ENCODE measurements at regions not wholly inside any gene's neighbourhood (a gene's known extent, or its start where the extent isn't known, plus 50 kb on each side); places are given as distances from the start of the nearest gene placed in this dataset.

- Mint-ChIP-seq H3K4me3 (no peak overlapping the region), H3K36me3 (no peaks in the 10 kb centered on the region), H3K27ac (no peak overlapping the region), H3K27me3 (peaks cover 4% of the 10 kb centered on the region), H3K4me1 (ENCODE audit: low read depth) (no peaks in the 10 kb centered on the region), H3K9me3 (peaks cover 11% of the 10 kb centered on the region)
- ChIA-PET POLR2A (no interaction called here), CTCF (no interaction called here)
- intact Hi-C loops (cut with micrococcal nuclease) = no loop called here
- DNase-seq = no peak
Measured at GRCh38 chr6:11878029-11878428, 99.4 kb upstream of the ADTRP start.

- intact Hi-C loops (cut with micrococcal nuclease) = no loop called here
- ChIA-PET POLR2A (no interaction called here), CTCF (no interaction called here)
- H3K4me1 Mint-ChIP-seq (ENCODE audit: low read depth) = no peaks in the 10 kb centered on the region
- peaks cover 7% of the 10 kb centered on the region for H3K9me3 Mint-ChIP-seq
- H3K36me3 Mint-ChIP-seq = no peaks in the 10 kb centered on the region
- H3K27me3 Mint-ChIP-seq = peaks cover 4% of the 10 kb centered on the region
- no peak overlapping the region for H3K27ac Mint-ChIP-seq
- DNase-seq = no peak
- H3K4me3 Mint-ChIP-seq = no peak overlapping the region
Measured at GRCh38 chr6:11876934-11877433, 98.4 kb upstream of the ADTRP start.

- peaks cover 3% of the 10 kb centered on the region for H3K27me3 Mint-ChIP-seq
- CTCF ChIA-PET = no interaction called here
- intact Hi-C loops (cut with micrococcal nuclease) = no loop called here
- H3K9me3 Mint-ChIP-seq = peaks cover 5% of the 10 kb centered on the region
- DNase-seq = no peak
- H3K27ac Mint-ChIP-seq = no peak overlapping the region
- H3K4me3 Mint-ChIP-seq = no peak overlapping the region
- POLR2A ChIA-PET = no interaction called here
- no peaks in the 10 kb centered on the region for H3K36me3 Mint-ChIP-seq
- no peaks in the 10 kb centered on the region for H3K4me1 Mint-ChIP-seq (ENCODE audit: low read depth)
Measured at GRCh38 chr6:11875325-11876109, 96.9 kb upstream of the ADTRP start.

GRCh38 chr6:11869672-11870340, 91.2 kb upstream of the ADTRP start:
- H3K36me3 Mint-ChIP-seq = no peaks in the 10 kb centered on the region
- no peaks in the 10 kb centered on the region for H3K9me3 Mint-ChIP-seq
- no peak overlapping the region for H3K4me3 Mint-ChIP-seq
- no peak for DNase-seq
- ChIA-PET CTCF (no interaction called here), POLR2A (no interaction called here)
- no peaks in the 10 kb centered on the region for H3K4me1 Mint-ChIP-seq (ENCODE audit: low read depth)
- H3K27me3 Mint-ChIP-seq = no peaks in the 10 kb centered on the region
- H3K27ac Mint-ChIP-seq = no peak overlapping the region
- intact Hi-C loops (cut with micrococcal nuclease) = no loop called here

- ChIA-PET POLR2A (no interaction called here), CTCF (no interaction called here)
- intact Hi-C loops (cut with micrococcal nuclease) = no loop called here
- H3K4me1 Mint-ChIP-seq (ENCODE audit: low read depth) = no peaks in the 10 kb centered on the region
- H3K4me3 Mint-ChIP-seq = no peak overlapping the region
- H3K27ac Mint-ChIP-seq = no peak overlapping the region
- H3K27me3 Mint-ChIP-seq = no peaks in the 10 kb centered on the region
- no peaks in the 10 kb centered on the region for H3K9me3 Mint-ChIP-seq
- DNase-seq = no peak
- H3K36me3 Mint-ChIP-seq = no peaks in the 10 kb centered on the region
Measured at GRCh38 chr6:11868392-11868791, 89.8 kb upstream of the ADTRP start.

GRCh38 chr6:11865680-11866300, 87.2 kb upstream of the ADTRP start:
- Mint-ChIP-seq H3K27me3 (no peaks in the 10 kb centered on the region), H3K4me1 (ENCODE audit: low read depth) (no peaks in the 10 kb centered on the region), H3K4me3 (no peak overlapping the region), H3K27ac (no peak overlapping the region), H3K36me3 (no peaks in the 10 kb centered on the region), H3K9me3 (no peaks in the 10 kb centered on the region)
- CTCF ChIA-PET = no interaction called here
- intact Hi-C loops (cut with micrococcal nuclease) = no loop called here
- POLR2A ChIA-PET = interaction anchor here (0.6 kb wide), 1 partner anchor 166 kb away, joined by 4 read pairs; no protein-coding TSS in a partner anchor
- DNase-seq = no peak

GRCh38 chr6:11858439-11858838, 79.8 kb upstream of the ADTRP start:
- intact Hi-C loops (cut with micrococcal nuclease) = no loop called here
- Mint-ChIP-seq H3K27me3 (no peaks in the 10 kb centered on the region), H3K4me3 (no peak overlapping the region), H3K27ac (no peak overlapping the region), H3K4me1 (ENCODE audit: low read depth) (no peaks in the 10 kb centered on the region), H3K9me3 (no peaks in the 10 kb centered on the region), H3K36me3 (no peaks in the 10 kb centered on the region)
- ChIA-PET POLR2A (no interaction called here), CTCF (no interaction called here)
- no peak for DNase-seq

GRCh38 chr6:11855743-11856142, 77.1 kb upstream of the ADTRP start:
- no peak overlapping the region for H3K27ac Mint-ChIP-seq
- intact Hi-C loops (cut with micrococcal nuclease) = no loop called here
- H3K36me3 Mint-ChIP-seq = no peaks in the 10 kb centered on the region
- CTCF ChIA-PET = no interaction called here
- H3K4me3 Mint-ChIP-seq = no peak overlapping the region
- H3K9me3 Mint-ChIP-seq = no peaks in the 10 kb centered on the region
- H3K27me3 Mint-ChIP-seq = no peaks in the 10 kb centered on the region
- peaks cover 6% of the 10 kb centered on the region for H3K4me1 Mint-ChIP-seq (ENCODE audit: low read depth)
- no peak for DNase-seq
- POLR2A ChIA-PET = no interaction called here

GRCh38 chr6:11854408-11855165, 76.0 kb upstream of the ADTRP start:
- Mint-ChIP-seq H3K27ac (no peak overlapping the region), H3K27me3 (no peaks in the 10 kb centered on the region), H3K4me1 (ENCODE audit: low read depth) (peaks cover 6% of the 10 kb centered on the region), H3K9me3 (no peaks in the 10 kb centered on the region), H3K4me3 (no peak overlapping the region), H3K36me3 (no peaks in the 10 kb centered on the region)
- POLR2A ChIA-PET = no interaction called here
- peak; percentile 15 for DNase-seq
- intact Hi-C loops (cut with micrococcal nuclease) = no loop called here
- CTCF ChIA-PET = no interaction called here

GRCh38 chr6:11853678-11854407, 75.2 kb upstream of the ADTRP start:
- ChIA-PET POLR2A (no interaction called here), CTCF (interaction anchor here (0.7 kb wide), 1 partner anchor 115 kb away, joined by 6 read pairs; no protein-coding TSS in a partner anchor)
- H3K4me1 Mint-ChIP-seq (ENCODE audit: low read depth) = peaks cover 6% of the 10 kb centered on the region
- no peaks in the 10 kb centered on the region for H3K9me3 Mint-ChIP-seq
- H3K27ac Mint-ChIP-seq = no peak overlapping the region
- no peak for DNase-seq
- no peak overlapping the region for H3K4me3 Mint-ChIP-seq
- intact Hi-C loops (cut with micrococcal nuclease) = no loop called here
- H3K36me3 Mint-ChIP-seq = no peaks in the 10 kb centered on the region
- H3K27me3 Mint-ChIP-seq = no peaks in the 10 kb centered on the region

GRCh38 chr6:11852061-11852651, 73.6 kb upstream of the ADTRP start:
- POLR2A ChIA-PET = no interaction called here
- no peaks in the 10 kb centered on the region for H3K27me3 Mint-ChIP-seq
- H3K4me3 Mint-ChIP-seq = no peak overlapping the region
- DNase-seq = no peak
- peaks cover 6% of the 10 kb centered on the region for H3K4me1 Mint-ChIP-seq (ENCODE audit: low read depth)
- H3K27ac Mint-ChIP-seq = no peak overlapping the region
- no peaks in the 10 kb centered on the region for H3K36me3 Mint-ChIP-seq
- no peaks in the 10 kb centered on the region for H3K9me3 Mint-ChIP-seq
- intact Hi-C loops (cut with micrococcal nuclease) = no loop called here
- CTCF ChIA-PET = interaction anchor here (0.6 to 1.0 kb wide), 2 partner anchors 106 to 138 kb away, joined by 3 to 4 read pairs; no protein-coding TSS in a partner anchor

Data from activated CD4-positive, alpha-beta memory T cell treated with anti-CD3 and anti-CD28 coated beads for 36 hours (primary cell).